Activated CD8-positive, alpha-beta T cell treated with anti-CD3 and anti-CD28 coated beads for 36 hours (primary cell): ENCODE measurements at regions not wholly inside any gene's neighbourhood (a gene's known extent, or its start where the extent isn't known, plus 50 kb on each side); places are given as distances from the start of the nearest gene placed in this dataset.

Source experiments
- ATAC-seq: fragments of 200-7000 bp; cut with Tn5 transposase; one replicate; pipeline ENCODE4 v1.10.0; 2021; ENCODE audit warnings: mild to moderate bottlenecking, moderate library complexity
- CTCF ChIA-PET: fragments of 350-600 bp; sonication (Branson Sonifier 250); formaldehyde crosslinking; loops from one replicate; lab custom pipeline; 2021; ENCODE audit warnings: antibody characterized with exemption; lab: Charles Lee
- POLR2A ChIA-PET: fragments of 350-600 bp; sonication (Branson Sonifier 250); formaldehyde crosslinking; loops from one replicate; lab custom pipeline; 2021; ENCODE audit warnings: antibody characterized with exemption; lab: Charles Lee
- DNase-seq: peaks from one replicate; pipeline ENCODE4 v3.0.0-alpha.2; 2020
- H3K27ac Mint-ChIP-seq: one replicate; pipeline ENCODE4 v1.8.0; 2021; ENCODE audit warnings: mild to moderate bottlenecking, mixed read lengths
- H3K27me3 Mint-ChIP-seq: one replicate; pipeline ENCODE4 v1.8.0; 2021; ENCODE audit warnings: mixed read lengths
- H3K36me3 Mint-ChIP-seq: one replicate; pipeline ENCODE4 v1.8.0; 2021; ENCODE audit warnings: low read depth, mixed read lengths
- H3K4me1 Mint-ChIP-seq: one replicate; pipeline ENCODE4 v1.8.0; 2021; ENCODE audit warnings: low read depth, mixed read lengths
- H3K4me3 Mint-ChIP-seq: one replicate; pipeline ENCODE4 v1.8.0; 2021; ENCODE audit warnings: mild to moderate bottlenecking, moderate library complexity, mixed read lengths
- H3K9me3 Mint-ChIP-seq: one replicate; pipeline ENCODE4 v1.8.0; 2021; ENCODE audit warnings: mixed read lengths
- CTCF ChIP-seq: fragments of 200-600 bp; IDR thresholded peaks from one replicate; pipeline ENCODE4 v1.8.0; 2022; ENCODE audit warnings: antibody characterized with exemption, mild to moderate bottlenecking
- intact Hi-C: fragments of 100-400 bp; cut with micrococcal nuclease; formaldehyde crosslinking; loops from one replicate; pipeline ENCODE4 v1.10.0; 2022

- H3K36me3 Mint-ChIP-seq, result no peaks in the 10 kb centered on the region
- DNase-seq (no peak), ATAC-seq (peak; percentile 74)
- H3K4me1 Mint-ChIP-seq, result peaks cover 3% of the 10 kb centered on the region
- H3K4me3 Mint-ChIP-seq, result no peak overlapping the region
- no peak overlapping the region for H3K27ac Mint-ChIP-seq
- peaks cover 3% of the 10 kb centered on the region for H3K27me3 Mint-ChIP-seq
- POLR2A ChIA-PET, result no interaction called here
- intact Hi-C loops, result no loop called here
- no peaks in the 10 kb centered on the region for H3K9me3 Mint-ChIP-seq
- CTCF ChIA-PET, result interaction anchor here (0.7 kb wide), 1 partner anchor 1092 kb away, joined by 3 read pairs; no protein-coding TSS in a partner anchor
- no peak for TF ChIP-seq CTCF
Observed at GRCh38 chr10:61822781-61823230, 78.7 kb upstream of the ARID5B start.

- Mint-ChIP-seq H3K27me3 (peaks cover 3% of the 10 kb centered on the region), H3K9me3 (no peaks in the 10 kb centered on the region), H3K4me3 (no peak overlapping the region), H3K27ac (no peak overlapping the region), H3K36me3 (no peaks in the 10 kb centered on the region), H3K4me1 (peaks cover 3% of the 10 kb centered on the region)
- DNase-seq (no peak), ATAC-seq (no peak)
- intact Hi-C loops, result no loop called here
- TF ChIP-seq CTCF, result no peak
- ChIA-PET POLR2A (no interaction called here), CTCF (interaction anchor here (1.3 kb wide), 1 partner anchor 9 kb away, joined by 4 read pairs; no protein-coding TSS in a partner anchor)
Observed at GRCh38 chr10:61825001-61825400, 76.5 kb upstream of the ARID5B start.

GRCh38 chr10:61825628-61826027 is 75.9 kb upstream of the ARID5B start:
- ChIA-PET CTCF (interaction anchor here (1.3 kb wide), 1 partner anchor 8 kb away, joined by 4 read pairs; no protein-coding TSS in a partner anchor), POLR2A (no interaction called here)
- Mint-ChIP-seq H3K9me3 (no peaks in the 10 kb centered on the region), H3K27me3 (peaks cover 3% of the 10 kb centered on the region), H3K4me3 (no peak overlapping the region), H3K4me1 (peaks cover 3% of the 10 kb centered on the region), H3K27ac (no peak overlapping the region), H3K36me3 (no peaks in the 10 kb centered on the region)
- DNase-seq (no peak), ATAC-seq (no peak)
- intact Hi-C loops, result no loop called here
- TF ChIP-seq CTCF, result no peak

GRCh38 chr10:61828034-61828433 is 73.5 kb upstream of the ARID5B start:
- Mint-ChIP-seq H3K27me3 (peaks cover 3% of the 10 kb centered on the region), H3K4me1 (no peaks in the 10 kb centered on the region), H3K4me3 (no peak overlapping the region), H3K9me3 (no peaks in the 10 kb centered on the region), H3K36me3 (no peaks in the 10 kb centered on the region), H3K27ac (no peak overlapping the region)
- ChIA-PET POLR2A (no interaction called here), CTCF (interaction anchor here (2.2 kb wide), 1 partner anchor 76 kb away, joined by 8 read pairs; no protein-coding TSS in a partner anchor)
- no peak for ATAC-seq
- no peak for TF ChIP-seq CTCF
- intact Hi-C loops, result no loop called here
- DNase-seq, result no peak

- DNase-seq (no peak), ATAC-seq (no peak)
- ChIA-PET CTCF (no interaction called here), POLR2A (no interaction called here)
- no peak for TF ChIP-seq CTCF
- intact Hi-C loops, result no loop called here
- Mint-ChIP-seq H3K4me3 (no peak overlapping the region), H3K9me3 (no peaks in the 10 kb centered on the region), H3K4me1 (no peaks in the 10 kb centered on the region), H3K27ac (no peak overlapping the region), H3K36me3 (no peaks in the 10 kb centered on the region), H3K27me3 (peaks cover 3% of the 10 kb centered on the region)
Observed at GRCh38 chr10:61828788-61829187, 72.7 kb upstream of the ARID5B start.
